ENCODE measurements at regions not wholly inside any gene's neighbourhood (a gene's known extent, or its start where the extent isn't known, plus 50 kb on each side); places are given as distances from the start of the nearest gene placed in this dataset.

DNA sequence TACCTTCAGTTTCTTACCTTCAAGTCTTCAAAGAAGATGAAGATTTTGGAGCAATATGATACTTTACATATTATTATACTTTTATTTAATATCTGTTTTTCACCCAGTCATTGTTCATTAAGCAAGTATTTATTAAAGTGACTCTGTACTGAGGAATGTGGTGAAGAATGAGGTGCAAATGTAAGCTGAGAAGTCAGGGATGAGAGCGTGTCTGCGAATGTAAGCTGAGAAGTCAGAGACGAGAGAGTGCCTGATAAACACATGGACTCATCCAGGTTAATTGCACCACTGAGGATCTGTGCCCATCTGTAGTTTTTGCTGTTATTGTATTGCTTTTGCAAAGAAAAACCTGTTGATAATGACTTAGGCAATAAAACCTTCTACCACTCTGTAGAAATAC, 211.9 kb upstream of the FAR2 start:
- no peaks in the 10 kb centered on the region for H3K27me3 ChIP-seq (ENCODE audit: insufficient read depth, low read length, poor library complexity)
- no peaks in the 10 kb centered on the region for H3K9me3 ChIP-seq (ENCODE audit: insufficient read depth, low read length, severe bottlenecking)
- H3K4me2 ChIP-seq (ENCODE audit: insufficient read depth, low read length), result no peak overlapping the region
- TF ChIP-seq EZH2 (IDR thresholded peaks at IDR 0.05; ENCODE audit: borderline replicate concordance, low read depth, low read length, severe bottlenecking), result no peak
- TF ChIP-seq, protein P1, sequence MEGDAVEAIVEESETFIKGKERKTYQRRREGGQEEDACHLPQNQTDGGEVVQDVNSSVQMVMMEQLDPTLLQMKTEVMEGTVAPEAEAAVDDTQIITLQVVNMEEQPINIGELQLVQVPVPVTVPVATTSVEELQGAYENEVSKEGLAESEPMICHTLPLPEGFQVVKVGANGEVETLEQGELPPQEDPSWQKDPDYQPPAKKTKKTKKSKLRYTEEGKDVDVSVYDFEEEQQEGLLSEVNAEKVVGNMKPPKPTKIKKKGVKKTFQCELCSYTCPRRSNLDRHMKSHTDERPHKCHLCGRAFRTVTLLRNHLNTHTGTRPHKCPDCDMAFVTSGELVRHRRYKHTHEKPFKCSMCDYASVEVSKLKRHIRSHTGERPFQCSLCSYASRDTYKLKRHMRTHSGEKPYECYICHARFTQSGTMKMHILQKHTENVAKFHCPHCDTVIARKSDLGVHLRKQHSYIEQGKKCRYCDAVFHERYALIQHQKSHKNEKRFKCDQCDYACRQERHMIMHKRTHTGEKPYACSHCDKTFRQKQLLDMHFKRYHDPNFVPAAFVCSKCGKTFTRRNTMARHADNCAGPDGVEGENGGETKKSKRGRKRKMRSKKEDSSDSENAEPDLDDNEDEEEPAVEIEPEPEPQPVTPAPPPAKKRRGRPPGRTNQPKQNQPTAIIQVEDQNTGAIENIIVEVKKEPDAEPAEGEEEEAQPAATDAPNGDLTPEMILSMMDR (IDR thresholded peaks at IDR 0.05; ENCODE audit: borderline replicate concordance, extremely low read depth, low read length, poor library complexity, severe bottlenecking), result no peak
- DNase-seq (no peak), ATAC-seq (ENCODE audit: insufficient read depth, low read depth) (no peak)
- H3K27ac ChIP-seq (ENCODE audit: low read length), result no peak overlapping the region
- H3K4me3 ChIP-seq (ENCODE audit: low read depth in 1 of 2, low read length in 2 of 2), result no peak overlapping the region
- H3K79me2 ChIP-seq (ENCODE audit: insufficient read depth, low read length), result no peaks in the 10 kb centered on the region
- H3K4me1 ChIP-seq (ENCODE audit: insufficient read depth, low read length), result no peaks in the 10 kb centered on the region
- H4K20me1 ChIP-seq (ENCODE audit: insufficient read depth, low read length), result no peaks in the 10 kb centered on the region
- no peaks in the 10 kb centered on the region for H3K36me3 ChIP-seq (ENCODE audit: insufficient read depth, low read length)
- H2AFZ ChIP-seq (ENCODE audit: low read depth, low read length), result no peak overlapping the region
- H3K9ac ChIP-seq (ENCODE audit: low read depth, low read length), result no peak overlapping the region

DNA sequence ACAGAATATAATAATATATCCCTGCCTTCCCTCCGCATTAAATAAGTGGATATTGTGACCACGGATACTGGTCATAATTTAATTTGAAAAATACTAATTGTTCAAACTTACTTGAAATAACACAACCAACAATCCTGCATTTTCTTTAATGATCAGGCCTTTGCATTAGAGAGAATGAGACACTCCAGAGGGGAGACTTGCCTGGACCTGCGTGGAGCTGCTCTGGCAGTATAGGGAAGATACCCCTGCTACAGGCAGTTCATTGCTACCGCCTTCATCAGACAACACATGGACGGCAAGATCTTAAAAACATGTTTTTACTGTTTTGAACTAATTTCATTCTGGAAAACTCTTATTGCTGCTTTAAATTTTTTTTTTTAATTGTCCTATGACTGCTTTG, 211.0 kb upstream of the FAR2 start:
- H3K36me3 ChIP-seq (ENCODE audit: insufficient read depth, low read length), result no peaks in the 10 kb centered on the region
- no peaks in the 10 kb centered on the region for H3K27me3 ChIP-seq (ENCODE audit: insufficient read depth, low read length, poor library complexity)
- H4K20me1 ChIP-seq (ENCODE audit: insufficient read depth, low read length), result no peaks in the 10 kb centered on the region
- H3K9me3 ChIP-seq (ENCODE audit: insufficient read depth, low read length, severe bottlenecking), result no peaks in the 10 kb centered on the region
- H3K4me1 ChIP-seq (ENCODE audit: insufficient read depth, low read length), result no peaks in the 10 kb centered on the region
- no peaks in the 10 kb centered on the region for H3K79me2 ChIP-seq (ENCODE audit: insufficient read depth, low read length)
- ATAC-seq (ENCODE audit: insufficient read depth, low read depth) (no peak), DNase-seq (no peak)
- no peak overlapping the region for H2AFZ ChIP-seq (ENCODE audit: low read depth, low read length)
- no peak overlapping the region for H3K9ac ChIP-seq (ENCODE audit: low read depth, low read length)
- no peak overlapping the region for H3K4me2 ChIP-seq (ENCODE audit: insufficient read depth, low read length)
- H3K4me3 ChIP-seq (ENCODE audit: low read depth in 1 of 2, low read length in 2 of 2), result no peak overlapping the region
- TF ChIP-seq, protein P1 (IDR thresholded peaks at IDR 0.05; ENCODE audit: borderline replicate concordance, extremely low read depth, low read length, poor library complexity, severe bottlenecking), result no peak
- TF ChIP-seq EZH2 (IDR thresholded peaks at IDR 0.05; ENCODE audit: borderline replicate concordance, low read depth, low read length, severe bottlenecking), result no peak
- H3K27ac ChIP-seq (ENCODE audit: low read length), result no peak overlapping the region

DNA sequence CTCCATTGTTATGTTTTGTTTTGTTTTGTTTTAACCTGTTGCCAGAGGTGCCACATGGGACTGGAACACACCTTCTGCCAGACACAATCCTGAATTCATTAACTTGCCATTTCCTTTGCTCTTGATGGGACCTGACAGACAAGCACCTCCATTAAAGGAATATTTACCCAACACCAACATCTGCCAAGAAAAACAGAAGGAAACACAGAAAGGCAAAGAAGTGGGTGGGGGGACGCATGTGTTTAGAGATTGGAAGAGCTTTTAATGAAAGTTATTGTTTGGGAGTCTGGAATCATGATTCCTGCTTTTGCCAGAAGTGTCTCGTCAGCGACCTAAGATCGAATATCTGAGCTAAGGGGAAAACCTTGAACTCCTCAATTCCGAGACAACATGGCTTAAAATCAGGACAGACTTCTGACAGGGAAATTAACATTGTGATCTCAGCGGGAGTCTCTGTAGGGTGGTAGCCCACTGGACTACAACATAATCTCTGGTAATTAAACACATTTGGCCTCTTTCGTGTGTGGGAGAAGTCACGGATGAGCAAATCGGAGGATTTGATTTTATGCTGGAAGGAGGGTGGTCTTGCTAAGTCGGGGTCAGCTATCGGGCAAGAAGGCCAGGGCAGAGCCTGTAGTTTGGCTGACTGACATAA, 210.4 kb upstream of the FAR2 start:
- Histone ChIP-seq H2AFZ (ENCODE audit: low read depth, low read length) (no peak overlapping the region), H3K27ac (ENCODE audit: low read length) (no peak overlapping the region)
- no peak for DNase-seq

More for the DNA sequence above, 210.4 kb upstream of the FAR2 start:
- H3K4me1 ChIP-seq (ENCODE audit: insufficient read depth, low read length), result no peaks in the 10 kb centered on the region
- no peak for ATAC-seq (ENCODE audit: insufficient read depth, low read depth)
- H3K4me2 ChIP-seq (ENCODE audit: insufficient read depth, low read length), result no peak overlapping the region
- no peaks in the 10 kb centered on the region for H4K20me1 ChIP-seq (ENCODE audit: insufficient read depth, low read length)
- H3K36me3 ChIP-seq (ENCODE audit: insufficient read depth, low read length), result no peaks in the 10 kb centered on the region
- no peaks in the 10 kb centered on the region for H3K79me2 ChIP-seq (ENCODE audit: insufficient read depth, low read length)
- no peak overlapping the region for H3K4me3 ChIP-seq (ENCODE audit: low read depth in 1 of 2, low read length in 2 of 2)
- TF ChIP-seq, protein P1 (IDR thresholded peaks at IDR 0.05; ENCODE audit: borderline replicate concordance, extremely low read depth, low read length, poor library complexity, severe bottlenecking), result no peak
- no peak for TF ChIP-seq EZH2 (IDR thresholded peaks at IDR 0.05; ENCODE audit: borderline replicate concordance, low read depth, low read length, severe bottlenecking)
- no peak overlapping the region for H3K9ac ChIP-seq (ENCODE audit: low read depth, low read length)
- no peaks in the 10 kb centered on the region for H3K27me3 ChIP-seq (ENCODE audit: insufficient read depth, low read length, poor library complexity)
- no peaks in the 10 kb centered on the region for H3K9me3 ChIP-seq (ENCODE audit: insufficient read depth, low read length, severe bottlenecking)
